HL-60 (cell line): ENCODE measurements at regions not wholly inside any gene's neighbourhood (a gene's known extent, or its start where the extent isn't known, plus 50 kb on each side); places are given as distances from the start of the nearest gene placed in this dataset.

ENCODE experiments used
- DNase-seq, 2 experiments: peaks; one replicate each; pipeline ENCODE4 v3.0.0-alpha.2; 2010 to 2020; ENCODE audit warnings: low read depth in 1 of 2, low spot score in 1 of 2
- H3K27ac ChIP-seq: fragments of 250-450 bp; sonication (Bioruptor Pico); replicated peaks from 2 replicates; pipeline ENCODE4 v1.5.1; 2020; ENCODE audit warnings: mild to moderate bottlenecking, moderate library complexity
- H3K27me3 ChIP-seq: fragments of 250-450 bp; sonication (Bioruptor Pico); 2 replicates; pipeline ENCODE4 v1.5.1; 2021; ENCODE audit warnings: mild to moderate bottlenecking, moderate library complexity; ENCODE audit not compliant: insufficient read depth, poor library complexity, severe bottlenecking
- H3K4me3 ChIP-seq: replicated peaks from 2 replicates; pipeline ENCODE4 v1.5.1; 2011; ENCODE audit warnings: mild to moderate bottlenecking, control low read depth, low read length; ENCODE audit not compliant: insufficient read depth
- GABPA ChIP-seq: IDR thresholded peaks from 2 replicates; pipeline ENCODE4 v1.6.1; 2012; ENCODE audit warnings: low read depth
- POLR2AphosphoS5 ChIP-seq: IDR thresholded peaks from 2 replicates; pipeline ENCODE4 v1.6.1; 2012; ENCODE audit warnings: low read depth
- SPI1 ChIP-seq: IDR thresholded peaks from 2 replicates; pipeline ENCODE4 v1.6.1; 2012; ENCODE audit warnings: low read depth, mild to moderate bottlenecking, borderline replicate concordance
- TF ChIP-seq, protein P1 (sequence below): IDR thresholded peaks from 2 replicates; pipeline ENCODE4 v1.6.1; 2012; ENCODE audit warnings: low read depth; ENCODE audit not compliant: insufficient replicate concordance
- TF ChIP-seq, protein P2 (sequence below): IDR thresholded peaks from one replicate; pipeline ENCODE4 v1.5.1; 2011; ENCODE audit warnings: low read length, control low read depth, inconsistent platforms; ENCODE audit not compliant: insufficient read depth

DNA sequence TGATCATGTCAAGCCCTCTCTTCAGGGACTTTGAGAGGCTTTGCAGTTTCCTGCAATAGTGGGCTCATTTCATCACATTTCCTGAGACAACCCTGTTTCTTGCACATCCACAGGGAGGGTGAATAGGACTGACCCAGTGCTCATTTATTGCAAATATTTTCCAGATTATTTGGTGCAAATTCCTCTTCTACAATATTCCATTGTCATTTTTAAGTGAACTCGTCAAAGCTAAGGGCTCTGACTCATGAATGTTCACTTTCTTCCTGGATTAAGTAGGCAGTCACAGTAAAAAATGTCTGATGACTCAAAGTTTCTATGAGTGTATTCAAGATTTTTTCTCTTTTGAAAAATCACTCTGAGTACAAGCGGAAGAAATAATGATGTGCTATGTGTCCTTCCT is 225.5 kb upstream of the GALNT5 start:
- Histone ChIP-seq H3K27ac (no peak overlapping the region), H3K4me3 (no peak overlapping the region), H3K27me3 (no peaks in the 10 kb centered on the region)
- DNase-seq, result no peak
- TF ChIP-seq, protein P1, sequence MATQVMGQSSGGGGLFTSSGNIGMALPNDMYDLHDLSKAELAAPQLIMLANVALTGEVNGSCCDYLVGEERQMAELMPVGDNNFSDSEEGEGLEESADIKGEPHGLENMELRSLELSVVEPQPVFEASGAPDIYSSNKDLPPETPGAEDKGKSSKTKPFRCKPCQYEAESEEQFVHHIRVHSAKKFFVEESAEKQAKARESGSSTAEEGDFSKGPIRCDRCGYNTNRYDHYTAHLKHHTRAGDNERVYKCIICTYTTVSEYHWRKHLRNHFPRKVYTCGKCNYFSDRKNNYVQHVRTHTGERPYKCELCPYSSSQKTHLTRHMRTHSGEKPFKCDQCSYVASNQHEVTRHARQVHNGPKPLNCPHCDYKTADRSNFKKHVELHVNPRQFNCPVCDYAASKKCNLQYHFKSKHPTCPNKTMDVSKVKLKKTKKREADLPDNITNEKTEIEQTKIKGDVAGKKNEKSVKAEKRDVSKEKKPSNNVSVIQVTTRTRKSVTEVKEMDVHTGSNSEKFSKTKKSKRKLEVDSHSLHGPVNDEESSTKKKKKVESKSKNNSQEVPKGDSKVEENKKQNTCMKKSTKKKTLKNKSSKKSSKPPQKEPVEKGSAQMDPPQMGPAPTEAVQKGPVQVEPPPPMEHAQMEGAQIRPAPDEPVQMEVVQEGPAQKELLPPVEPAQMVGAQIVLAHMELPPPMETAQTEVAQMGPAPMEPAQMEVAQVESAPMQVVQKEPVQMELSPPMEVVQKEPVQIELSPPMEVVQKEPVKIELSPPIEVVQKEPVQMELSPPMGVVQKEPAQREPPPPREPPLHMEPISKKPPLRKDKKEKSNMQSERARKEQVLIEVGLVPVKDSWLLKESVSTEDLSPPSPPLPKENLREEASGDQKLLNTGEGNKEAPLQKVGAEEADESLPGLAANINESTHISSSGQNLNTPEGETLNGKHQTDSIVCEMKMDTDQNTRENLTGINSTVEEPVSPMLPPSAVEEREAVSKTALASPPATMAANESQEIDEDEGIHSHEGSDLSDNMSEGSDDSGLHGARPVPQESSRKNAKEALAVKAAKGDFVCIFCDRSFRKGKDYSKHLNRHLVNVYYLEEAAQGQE, result no peak
- TF ChIP-seq POLR2AphosphoS5, result no peak
- TF ChIP-seq, protein P2, sequence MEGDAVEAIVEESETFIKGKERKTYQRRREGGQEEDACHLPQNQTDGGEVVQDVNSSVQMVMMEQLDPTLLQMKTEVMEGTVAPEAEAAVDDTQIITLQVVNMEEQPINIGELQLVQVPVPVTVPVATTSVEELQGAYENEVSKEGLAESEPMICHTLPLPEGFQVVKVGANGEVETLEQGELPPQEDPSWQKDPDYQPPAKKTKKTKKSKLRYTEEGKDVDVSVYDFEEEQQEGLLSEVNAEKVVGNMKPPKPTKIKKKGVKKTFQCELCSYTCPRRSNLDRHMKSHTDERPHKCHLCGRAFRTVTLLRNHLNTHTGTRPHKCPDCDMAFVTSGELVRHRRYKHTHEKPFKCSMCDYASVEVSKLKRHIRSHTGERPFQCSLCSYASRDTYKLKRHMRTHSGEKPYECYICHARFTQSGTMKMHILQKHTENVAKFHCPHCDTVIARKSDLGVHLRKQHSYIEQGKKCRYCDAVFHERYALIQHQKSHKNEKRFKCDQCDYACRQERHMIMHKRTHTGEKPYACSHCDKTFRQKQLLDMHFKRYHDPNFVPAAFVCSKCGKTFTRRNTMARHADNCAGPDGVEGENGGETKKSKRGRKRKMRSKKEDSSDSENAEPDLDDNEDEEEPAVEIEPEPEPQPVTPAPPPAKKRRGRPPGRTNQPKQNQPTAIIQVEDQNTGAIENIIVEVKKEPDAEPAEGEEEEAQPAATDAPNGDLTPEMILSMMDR, result no peak
- TF ChIP-seq SPI1, result no peak
- no peak for TF ChIP-seq GABPA

DNA sequence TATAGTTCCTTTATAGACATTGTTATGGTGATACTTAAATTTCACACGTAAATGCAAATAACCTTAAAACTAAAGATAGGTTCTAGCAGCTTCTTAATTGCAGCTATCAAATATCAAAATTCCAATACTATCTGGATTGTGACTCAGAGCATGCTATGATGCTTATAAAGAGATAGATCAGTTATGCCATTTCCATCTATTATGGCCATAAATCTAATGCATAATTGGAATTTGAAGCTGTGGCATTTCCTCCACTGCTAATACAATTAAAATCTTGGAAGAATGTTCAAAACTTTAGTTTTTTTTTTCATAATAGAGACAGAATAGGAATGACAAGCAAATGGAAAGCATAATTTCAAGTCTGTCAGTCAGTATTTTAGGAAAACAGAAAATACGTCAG is 220.8 kb upstream of the GALNT5 start:
- DNase-seq, result no peak
- Histone ChIP-seq H3K27me3 (no peaks in the 10 kb centered on the region), H3K4me3 (no peak overlapping the region), H3K27ac (no peak overlapping the region)
- TF ChIP-seq, protein P2, result no peak
- TF ChIP-seq, protein P1, result no peak
- no peak for TF ChIP-seq GABPA

DNA sequence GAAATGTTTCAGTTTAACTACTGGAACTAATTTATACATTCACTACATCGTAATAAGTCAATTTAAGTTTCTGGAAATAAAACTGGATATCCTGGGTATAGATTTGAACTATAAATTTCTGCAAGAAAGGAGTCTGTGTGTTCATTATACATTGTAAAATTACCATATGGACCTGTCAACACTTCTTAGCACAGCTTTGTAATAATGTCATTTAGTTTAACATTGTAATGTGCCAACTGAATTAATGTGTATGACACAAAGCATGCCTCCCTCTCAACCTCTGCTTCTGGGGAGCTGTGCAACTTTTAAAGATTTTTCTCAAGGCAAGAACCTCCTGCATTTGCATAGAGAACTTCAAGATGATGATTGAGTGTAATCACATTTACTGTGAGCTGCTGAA is 213.7 kb upstream of the GALNT5 start:
- TF ChIP-seq, protein P1, result no peak
- TF ChIP-seq POLR2AphosphoS5 (no peak), SPI1 (no peak), GABPA (no peak)
- TF ChIP-seq, protein P2, result no peak
- no peaks in the 10 kb centered on the region for H3K27me3 ChIP-seq
- no peak for DNase-seq
- no peak overlapping the region for H3K4me3 ChIP-seq
- H3K27ac ChIP-seq, result no peak overlapping the region
